GM12892 (cell line): ENCODE measurements at regions not wholly inside any gene's neighbourhood (a gene's known extent, or its start where the extent isn't known, plus 50 kb on each side); places are given as distances from the start of the nearest gene placed in this dataset.

ENCODE experiments used
- POLR2A ChIP-seq: IDR thresholded peaks from 2 replicates; pipeline ENCODE4 v1.6.1; 2011; ENCODE audit warnings: low read depth, low read length, control low read depth
- POLR2AphosphoS5 ChIP-seq: IDR thresholded peaks from 2 replicates; pipeline ENCODE4 v1.6.1; 2011; ENCODE audit warnings: low read depth, low read length, control low read depth
- TAF1 ChIP-seq: IDR thresholded peaks from 2 replicates; pipeline ENCODE4 v1.6.1; 2011; ENCODE audit warnings: low read depth, mild to moderate bottlenecking, control low read depth, low read length, borderline replicate concordance

GRCh38 chr14:38442208-38442607 is 186.3 kb upstream of the CLEC14A start:
- no peak for TF ChIP-seq POLR2AphosphoS5
- no peak for TF ChIP-seq TAF1
- TF ChIP-seq POLR2A, result no peak
